ENCODE measurements at regions not wholly inside any gene's neighbourhood (a gene's known extent, or its start where the extent isn't known, plus 50 kb on each side); places are given as distances from the start of the nearest gene placed in this dataset.

DNA sequence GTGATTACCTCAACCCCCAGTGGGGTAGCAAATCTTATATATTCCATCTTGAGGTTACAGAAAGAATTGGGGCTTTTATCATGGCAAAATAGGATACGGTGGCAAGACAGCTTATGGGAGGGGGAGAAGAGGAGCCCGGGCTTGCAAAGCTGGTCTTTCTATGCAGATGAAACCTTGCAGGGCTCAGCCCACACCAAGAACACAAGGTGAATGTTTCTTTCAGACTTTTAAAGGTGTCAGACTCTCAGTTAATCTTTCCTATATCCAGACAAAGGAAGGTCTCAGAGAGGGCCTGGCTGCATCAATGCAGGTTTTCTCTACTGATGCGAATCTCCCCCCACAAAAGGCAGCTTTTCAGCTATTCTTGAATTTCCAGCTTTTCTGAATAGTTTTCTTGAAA, 59.9 kb upstream of the WDR17 start:
- H3K9ac ChIP-seq (ENCODE audit: low read length), result no peak overlapping the region

GRCh38 chr4:176009254-176009653, 56.4 kb upstream of the WDR17 start:
- Histone ChIP-seq H3K79me2 (ENCODE audit: low read length) (no peaks in the 10 kb centered on the region), H3K4me1 (ENCODE audit: low read length) (peaks cover 3% of the 10 kb centered on the region; the same call in 1 of the 2 replicates), H3K9me3 (ENCODE audit: low read length) (no peaks in the 10 kb centered on the region), H4K20me1 (ENCODE audit: insufficient read depth, low read depth, low read length) (no peaks in the 10 kb centered on the region), H3K36me3 (ENCODE audit: insufficient read depth, low read length) (no peaks in the 10 kb centered on the region), H3K4me2 (ENCODE audit: low read depth, low read length, poor library complexity, severe bottlenecking) (no peak overlapping the region), H3K4me3 (ENCODE audit: low read length) (no peak overlapping the region), H3K9me2 (replicated peaks; ENCODE audit: insufficient read depth, low read length) (no peaks in the 10 kb centered on the region), H2AFZ (ENCODE audit: low read length) (no peak overlapping the region), H3K27ac (ENCODE audit: low read length) (no peak overlapping the region), H3K27me3 (ENCODE audit: low read length) (no peaks in the 10 kb centered on the region), H3K9ac (ENCODE audit: low read length) (no peak overlapping the region)
- DNase-seq, result no peak

More for the DNA sequence above, 59.9 kb upstream of the WDR17 start:
- Histone ChIP-seq H3K36me3 (ENCODE audit: insufficient read depth, low read length) (no peaks in the 10 kb centered on the region), H3K4me2 (ENCODE audit: low read depth, low read length, poor library complexity, severe bottlenecking) (no peak overlapping the region), H3K9me3 (ENCODE audit: low read length) (no peaks in the 10 kb centered on the region), H2AFZ (ENCODE audit: low read length) (no peak overlapping the region), H3K4me1 (ENCODE audit: low read length) (no peaks in the 10 kb centered on the region), H3K27me3 (ENCODE audit: low read length) (no peaks in the 10 kb centered on the region), H3K4me3 (ENCODE audit: low read length) (no peak overlapping the region), H3K79me2 (ENCODE audit: low read length) (no peaks in the 10 kb centered on the region), H3K27ac (ENCODE audit: low read length) (no peak overlapping the region), H4K20me1 (ENCODE audit: insufficient read depth, low read depth, low read length) (no peaks in the 10 kb centered on the region), H3K9me2 (replicated peaks; ENCODE audit: insufficient read depth, low read length) (no peaks in the 10 kb centered on the region)
- no peak for DNase-seq

DNA sequence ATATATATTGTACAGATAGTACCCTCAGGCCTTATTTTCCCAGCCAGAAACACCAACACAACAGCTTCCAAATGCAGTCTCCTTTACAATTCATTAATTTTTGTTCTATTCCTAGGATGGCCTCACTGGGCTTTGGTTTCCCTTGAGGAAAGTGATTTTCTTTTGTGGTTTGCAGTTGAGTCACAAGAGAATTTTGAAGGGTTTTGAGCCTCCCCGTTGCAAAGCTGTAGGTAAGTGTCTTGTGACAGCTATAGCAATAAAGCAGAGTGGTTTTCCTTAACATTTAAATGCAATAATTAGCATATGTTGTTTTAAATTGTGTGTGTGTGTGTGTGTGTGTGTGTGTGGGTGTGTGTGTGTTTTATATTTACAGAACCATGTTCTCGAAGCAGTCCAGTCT, 54.1 kb upstream of the WDR17 start:
- H2AFZ ChIP-seq (ENCODE audit: low read length), result no peak overlapping the region

GRCh38 chr4:176013476-176014247, 52.0 kb upstream of the WDR17 start:
- Histone ChIP-seq H3K4me3 (ENCODE audit: low read length) (no peak overlapping the region), H3K4me2 (ENCODE audit: low read depth, low read length, poor library complexity, severe bottlenecking) (no peak overlapping the region)

More for the DNA sequence above, 54.1 kb upstream of the WDR17 start:
- Histone ChIP-seq H3K36me3 (ENCODE audit: insufficient read depth, low read length) (no peaks in the 10 kb centered on the region), H3K4me1 (ENCODE audit: low read length) (peaks cover 3% of the 10 kb centered on the region; the same call in 1 of the 2 replicates), H3K27ac (ENCODE audit: low read length) (no peak overlapping the region), H3K9me2 (replicated peaks; ENCODE audit: insufficient read depth, low read length) (no peaks in the 10 kb centered on the region), H3K27me3 (ENCODE audit: low read length) (no peaks in the 10 kb centered on the region), H3K79me2 (ENCODE audit: low read length) (no peaks in the 10 kb centered on the region), H3K4me2 (ENCODE audit: low read depth, low read length, poor library complexity, severe bottlenecking) (no peak overlapping the region), H3K9ac (ENCODE audit: low read length) (no peak overlapping the region), H3K9me3 (ENCODE audit: low read length) (no peaks in the 10 kb centered on the region), H3K4me3 (ENCODE audit: low read length) (no peak overlapping the region), H4K20me1 (ENCODE audit: insufficient read depth, low read depth, low read length) (no peaks in the 10 kb centered on the region)
- no peak for DNase-seq

GRCh38 chr4:176014583-176015108, 51.0 kb upstream of the WDR17 start:
- H2AFZ ChIP-seq (ENCODE audit: low read length), result no peak overlapping the region
- H3K9me3 ChIP-seq (ENCODE audit: low read length), result no peaks in the 10 kb centered on the region
- H4K20me1 ChIP-seq (ENCODE audit: insufficient read depth, low read depth, low read length), result no peaks in the 10 kb centered on the region
- no peak overlapping the region for H3K27ac ChIP-seq (ENCODE audit: low read length)
- H3K79me2 ChIP-seq (ENCODE audit: low read length), result no peaks in the 10 kb centered on the region
- no peak for DNase-seq
- H3K4me2 ChIP-seq (ENCODE audit: low read depth, low read length, poor library complexity, severe bottlenecking), result no peak overlapping the region
- peaks cover 3% of the 10 kb centered on the region; the same call in 1 of the 2 replicates for H3K4me1 ChIP-seq (ENCODE audit: low read length)
- no peaks in the 10 kb centered on the region for H3K36me3 ChIP-seq (ENCODE audit: insufficient read depth, low read length)
- no peaks in the 10 kb centered on the region for H3K9me2 ChIP-seq (replicated peaks; ENCODE audit: insufficient read depth, low read length)
- no peaks in the 10 kb centered on the region for H3K27me3 ChIP-seq (ENCODE audit: low read length)
- H3K4me3 ChIP-seq (ENCODE audit: low read length), result no peak overlapping the region
- H3K9ac ChIP-seq (ENCODE audit: low read length), result no peak overlapping the region

More at GRCh38 chr4:176013476-176014247, 52.0 kb upstream of the WDR17 start:
- Histone ChIP-seq H3K9me2 (replicated peaks; ENCODE audit: insufficient read depth, low read length) (no peaks in the 10 kb centered on the region), H3K9me3 (ENCODE audit: low read length) (no peaks in the 10 kb centered on the region), H3K9ac (ENCODE audit: low read length) (no peak overlapping the region), H3K27ac (ENCODE audit: low read length) (no peak overlapping the region), H3K36me3 (ENCODE audit: insufficient read depth, low read length) (no peaks in the 10 kb centered on the region), H4K20me1 (ENCODE audit: insufficient read depth, low read depth, low read length) (no peaks in the 10 kb centered on the region), H3K27me3 (ENCODE audit: low read length) (no peaks in the 10 kb centered on the region), H3K4me1 (ENCODE audit: low read length) (peaks cover 3% of the 10 kb centered on the region; the same call in 1 of the 2 replicates), H3K79me2 (ENCODE audit: low read length) (no peaks in the 10 kb centered on the region), H2AFZ (ENCODE audit: low read length) (no peak overlapping the region)
- DNase-seq, result no peak
